HEK293T (cell line): ENCODE measurements at regions not wholly inside any gene's neighbourhood (a gene's known extent, or its start where the extent isn't known, plus 50 kb on each side); places are given as distances from the start of the nearest gene placed in this dataset.

ENCODE experiments used
- BHLHE40 ChIP-seq: fragments of 450-650 bp; IDR thresholded peaks from 2 replicates; pipeline ENCODE4 v1.6.1; 2016; ENCODE audit warnings: mild to moderate bottlenecking, moderate library complexity, borderline replicate concordance
- FOXA1 ChIP-seq: fragments of 450-650 bp; IDR thresholded peaks from 2 replicates; pipeline ENCODE4 v1.6.1; 2016; ENCODE audit warnings: mild to moderate bottlenecking
- FOXK2 ChIP-seq: fragments of 450-650 bp; IDR thresholded peaks from 2 replicates; pipeline ENCODE4 v1.6.1; 2016; ENCODE audit warnings: mild to moderate bottlenecking
- FOXM1 ChIP-seq: fragments of 450-650 bp; IDR thresholded peaks from 2 replicates; pipeline ENCODE4 v1.6.1; 2017; ENCODE audit warnings: mild to moderate bottlenecking, borderline replicate concordance
- HDGF ChIP-seq: fragments of 450-650 bp; IDR thresholded peaks from 2 replicates; pipeline ENCODE4 v1.6.1; 2017; ENCODE audit warnings: antibody characterized with exemption, borderline replicate concordance

DNA sequence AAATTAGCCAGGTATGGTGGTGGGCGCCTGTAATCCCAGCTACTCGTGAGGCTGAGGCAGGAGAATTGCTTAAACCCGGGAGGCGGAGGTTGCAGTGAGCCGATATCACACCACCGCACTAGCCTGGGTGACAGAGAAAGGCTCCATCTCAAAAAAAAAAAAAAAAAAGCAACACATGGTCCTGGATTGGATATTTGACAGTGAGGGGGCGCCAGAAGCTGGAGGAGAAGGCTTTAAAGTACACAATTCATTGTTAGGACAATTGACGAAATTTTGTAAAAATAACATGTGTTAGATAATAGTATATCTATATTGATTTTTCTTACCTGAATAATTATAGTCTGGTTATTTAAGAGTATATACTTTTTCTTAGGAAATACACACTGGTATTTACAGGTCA is 50.2 kb upstream of the USP25 start:
- TF ChIP-seq FOXM1, result no peak
- no peak for TF ChIP-seq BHLHE40
- TF ChIP-seq FOXA1, result no peak
- no peak for TF ChIP-seq HDGF
- TF ChIP-seq FOXK2, result no peak
